IMR-90 (cell line): ENCODE measurements at regions not wholly inside any gene's neighbourhood (a gene's known extent, or its start where the extent isn't known, plus 50 kb on each side); places are given as distances from the start of the nearest gene placed in this dataset.

Source experiments
- ATAC-seq: fragments of 200-7000 bp; cut with Tn5 transposase; 2 replicates; pipeline ENCODE4 v1.9.1; 2020; ENCODE audit warnings: low read depth, mild to moderate bottlenecking, moderate library complexity
- BruUV-seq: library from RNA; stranded (reverse); fragments of 400-500 nt; replicated peaks from 2 replicates; lab custom pipeline; 2021; lab: Mats Ljungman, UMichigan
- CTCF ChIA-PET: fragments of 300-600 bp; formaldehyde crosslinking; extraction: SDS; loops from one replicate; lab custom pipeline; 2021; ENCODE audit warnings: antibody characterized with exemption; lab: Yijun Ruan, JAX
- POLR2A ChIA-PET: fragments of 300-600 bp; sonication (Branson Sonifier 250); formaldehyde crosslinking; loops from one replicate; lab custom pipeline; 2022; ENCODE audit warnings: antibody characterized with exemption; ENCODE audit not compliant: unreplicated experiment; lab: Charles Lee
- DNase-seq: peaks from one replicate; pipeline ENCODE4 v3.0.0; 2013
- H2AFZ ChIP-seq: replicated peaks from 2 replicates; pipeline ENCODE3; 2013; ENCODE audit warnings: low read length, mild to moderate bottlenecking; ENCODE audit not compliant: poor library complexity
- H2AK5ac ChIP-seq: 2 replicates; pipeline ENCODE4 v1.6.1; 2013; ENCODE audit warnings: low read depth, low read length, inconsistent platforms
- H2AK9ac ChIP-seq: replicated peaks from 2 replicates; pipeline ENCODE3; 2013; ENCODE audit warnings: mild to moderate bottlenecking, low read depth, low read length, moderate library complexity; ENCODE audit not compliant: poor library complexity
- H2BK120ac ChIP-seq: 2 replicates; pipeline ENCODE4 v1.6.1; 2013; ENCODE audit warnings: low read depth, low read length, inconsistent platforms
- H2BK15ac ChIP-seq: 3 replicates; pipeline ENCODE4 v1.6.1; 2013; ENCODE audit warnings: low read depth, low read length, inconsistent platforms
- H2BK20ac ChIP-seq: 2 replicates; pipeline ENCODE4 v1.6.1; 2013; ENCODE audit warnings: low read depth, mild to moderate bottlenecking, inconsistent platforms, low read length, moderate library complexity
- H2BK5ac ChIP-seq: 2 replicates; pipeline ENCODE4 v1.6.1; 2013; ENCODE audit warnings: mild to moderate bottlenecking, low read depth, low read length, inconsistent platforms; ENCODE audit not compliant: poor library complexity, severe bottlenecking
- H3K14ac ChIP-seq: replicated peaks from 2 replicates; pipeline ENCODE4 v1.6.1; 2013; ENCODE audit warnings: low read depth, low read length, inconsistent platforms
- H3K18ac ChIP-seq: 2 replicates; pipeline ENCODE4 v1.6.1; 2013; ENCODE audit warnings: low read depth, low read length, control low read depth
- H3K23ac ChIP-seq: 2 replicates; pipeline ENCODE4 v1.6.1; 2013; ENCODE audit warnings: low read depth, low read length, inconsistent platforms
- H3K27ac ChIP-seq: 2 replicates; pipeline ENCODE4 v1.5.1; 2013; ENCODE audit warnings: mild to moderate bottlenecking, control low read depth, low read length; ENCODE audit not compliant: insufficient read depth
- H3K27me3 ChIP-seq: 2 replicates; pipeline ENCODE4 v1.6.1; 2013; ENCODE audit warnings: low read length; ENCODE audit not compliant: control insufficient read depth, insufficient read depth
- H3K36me3 ChIP-seq: 2 replicates; pipeline ENCODE4 v1.6.1; 2013; ENCODE audit warnings: low read length, mixed read lengths; ENCODE audit not compliant: control insufficient read depth, insufficient read depth
- H3K4ac ChIP-seq: 2 replicates; pipeline ENCODE4 v1.6.1; 2013; ENCODE audit warnings: low read depth, low read length, inconsistent platforms
- H3K4me1 ChIP-seq: 2 replicates; pipeline ENCODE4 v1.6.1; 2013; ENCODE audit warnings: low read length, mixed read lengths; ENCODE audit not compliant: control insufficient read depth, insufficient read depth
- H3K4me2 ChIP-seq: 2 replicates; pipeline ENCODE4 v1.6.1; 2013; ENCODE audit warnings: low read depth, mild to moderate bottlenecking, control low read depth, low read length, moderate library complexity
- H3K4me3 ChIP-seq: 2 replicates; pipeline ENCODE4 v1.5.1; 2013; ENCODE audit warnings: low read depth, mild to moderate bottlenecking, control low read depth, low read length, moderate library complexity; ENCODE audit not compliant: insufficient read depth
- H3K56ac ChIP-seq: 2 replicates; pipeline ENCODE4 v1.6.1; 2013; ENCODE audit warnings: low read length, inconsistent platforms; ENCODE audit not compliant: insufficient read depth; ENCODE audit errors: extremely low read depth
- H3K79me1 ChIP-seq, 2 experiments: 2 replicates each; pipeline ENCODE4 v1.6.1; 2013; ENCODE audit warnings: low read length in 2 of 2, inconsistent platforms in 1 of 2, low read depth in 1 of 2
- H3K9ac ChIP-seq: 2 replicates; pipeline ENCODE4 v1.6.1; 2013; ENCODE audit warnings: low read depth, low read length, control low read depth
- H3K9me1 ChIP-seq: 2 replicates; pipeline ENCODE4 v1.6.1; 2013; ENCODE audit warnings: low read length, inconsistent platforms; ENCODE audit not compliant: insufficient read depth
- H3K9me3 ChIP-seq: 2 replicates; pipeline ENCODE4 v1.6.1; 2013; ENCODE audit warnings: low read length; ENCODE audit not compliant: control insufficient read depth, insufficient read depth
- H4K20me1 ChIP-seq: 2 replicates; pipeline ENCODE4 v1.6.1; 2013; ENCODE audit warnings: low read length, inconsistent platforms; ENCODE audit not compliant: insufficient read depth
- H4K5ac ChIP-seq: 2 replicates; pipeline ENCODE4 v1.6.1; 2013; ENCODE audit warnings: mild to moderate bottlenecking, low read depth, low read length, control low read depth
- H4K8ac ChIP-seq, 2 experiments: 2 replicates each; pipeline ENCODE4 v1.6.1; 2013; ENCODE audit warnings: low read depth in 2 of 2, low read length in 2 of 2, control low read depth in 1 of 2, inconsistent platforms in 1 of 2
- H4K91ac ChIP-seq: 2 replicates; pipeline ENCODE4 v1.6.1; 2013; ENCODE audit warnings: low read depth, low read length, inconsistent platforms; ENCODE audit not compliant: insufficient read depth
- BHLHE40 ChIP-seq: fragments of 150-350 bp; IDR thresholded peaks from 2 replicates; pipeline ENCODE4 v1.6.1; 2016; ENCODE audit warnings: mild to moderate bottlenecking, low read depth, low read length
- CEBPB ChIP-seq: IDR thresholded peaks from 2 replicates; pipeline ENCODE4 v1.6.1; 2012; ENCODE audit warnings: low read depth, low read length, improper control_type of control experiment
- CHD1 ChIP-seq: IDR thresholded peaks from 2 replicates; pipeline ENCODE4 v1.6.1; 2012; ENCODE audit warnings: low read depth, low read length, improper control_type of control experiment
- FOS ChIP-seq: fragments of 150-350 bp; IDR thresholded peaks from 2 replicates; pipeline ENCODE4 v1.6.1; 2016; ENCODE audit warnings: low read depth, low read length
- MAFK ChIP-seq: IDR thresholded peaks from 2 replicates; pipeline ENCODE4 v1.6.1; 2012; ENCODE audit warnings: low read depth, low read length, improper control_type of control experiment
- MAZ ChIP-seq: IDR thresholded peaks from 2 replicates; pipeline ENCODE4 v1.6.1; 2012; ENCODE audit warnings: low read depth, mild to moderate bottlenecking, low read length, improper control_type of control experiment, moderate library complexity, borderline replicate concordance
- MXI1 ChIP-seq: IDR thresholded peaks from 2 replicates; pipeline ENCODE4 v1.6.1; 2012; ENCODE audit warnings: low read depth, mild to moderate bottlenecking, low read length, moderate library complexity, borderline replicate concordance
- NFE2L2 ChIP-seq: fragments of 150-350 bp; IDR thresholded peaks from 2 replicates; pipeline ENCODE4 v1.6.1; 2016; ENCODE audit warnings: low read depth, mild to moderate bottlenecking, low read length
- POLR2A ChIP-seq: IDR thresholded peaks from 2 replicates; pipeline ENCODE4 v1.6.1; 2012; ENCODE audit warnings: mild to moderate bottlenecking, low read depth, low read length
- RAD21 ChIP-seq: IDR thresholded peaks from 2 replicates; pipeline ENCODE4 v1.6.1; 2012; ENCODE audit warnings: low read length, improper control_type of control experiment
- RCOR1 ChIP-seq: IDR thresholded peaks from 2 replicates; pipeline ENCODE4 v1.6.1; 2012; ENCODE audit warnings: mild to moderate bottlenecking, low read length, improper control_type of control experiment; ENCODE audit not compliant: insufficient replicate concordance
- RFX5 ChIP-seq: IDR thresholded peaks from 2 replicates; pipeline ENCODE4 v1.8.0; 2012; ENCODE audit warnings: low read depth, mild to moderate bottlenecking, low read length, moderate library complexity
- SMC3 ChIP-seq: fragments of 150-350 bp; IDR thresholded peaks from 2 replicates; pipeline ENCODE4 v1.6.1; 2016; ENCODE audit warnings: low read depth, mild to moderate bottlenecking, antibody characterized with exemption, low read length, moderate library complexity
- dilution Hi-C: fragments of 300-500 bp; cut with HindIII; formaldehyde crosslinking; loops from one replicate; pipeline ENCODE4 v1.14.3; 2018; ENCODE audit warnings: low sequenced_read_pairs; ENCODE audit not compliant: unreplicated experiment
- in situ Hi-C: fragments of 300-500 bp; cut with MboI; formaldehyde crosslinking; loops from 3 replicates; pipeline ENCODE4 v1.14.3; 2019; ENCODE audit warnings: low sequenced_read_pairs, inconsistent platforms, mixed read lengths
- intact Hi-C: fragments of 100-400 bp; cut with micrococcal nuclease; formaldehyde crosslinking; loops from 2 replicates; pipeline ENCODE4 v1.10.0; 2022
- TF ChIP-seq, protein P1 (sequence below): fragments of 150-350 bp; IDR thresholded peaks from 2 replicates; pipeline ENCODE4 v1.6.1; 2017; ENCODE audit warnings: mild to moderate bottlenecking, antibody characterized with exemption, low read length, low read depth
- TF ChIP-seq, protein P2 (sequence below): conservative IDR thresholded peaks from 2 replicates; pipeline ENCODE4 v1.5.1; 2012; ENCODE audit warnings: mild to moderate bottlenecking, low read depth, low read length, improper control_type of control experiment
- TF ChIP-seq, protein P3 (sequence below): fragments of 150-350 bp; IDR thresholded peaks from 2 replicates; pipeline ENCODE4 v1.6.1; 2016; ENCODE audit warnings: low read depth, mild to moderate bottlenecking, low read length, moderate library complexity, borderline replicate concordance

DNA sequence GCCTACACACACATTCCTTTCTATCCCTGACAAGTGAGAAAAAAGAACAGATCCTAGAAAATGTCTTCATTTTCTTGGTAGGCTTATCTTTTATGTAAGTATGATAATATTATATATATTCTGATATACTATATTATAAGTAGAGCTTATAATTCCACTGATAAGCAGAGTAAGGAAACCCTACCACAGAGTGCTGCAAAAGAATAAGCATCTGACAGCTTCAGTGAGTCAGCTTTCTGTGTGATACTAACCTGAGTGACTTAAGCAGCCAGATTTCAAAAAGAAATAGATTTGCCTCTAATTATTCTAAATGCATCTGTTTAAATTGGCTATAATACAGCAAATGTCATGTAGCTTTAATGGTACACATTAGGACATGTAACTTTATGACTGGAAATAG, 656.0 kb downstream of the MCTP2 start:
- ATAC-seq (no peak), DNase-seq (no peak)
- Histone ChIP-seq H3K4me3 (no peak overlapping the region), H3K4ac (no peak overlapping the region), H2BK15ac (no peak overlapping the region), H3K14ac (no peak overlapping the region), H3K4me1 (no peaks in the 10 kb centered on the region), H4K8ac (no peak overlapping the region), H3K9me3 (peaks cover 10% of the 10 kb centered on the region), H2BK120ac (no peak overlapping the region), H2AK5ac (no peak overlapping the region), H3K27me3 (no peaks in the 10 kb centered on the region), H2AK9ac (no peak overlapping the region), H3K9me1 (no peaks in the 10 kb centered on the region), H3K79me1 (no peaks in the 10 kb centered on the region), H2BK5ac (no peak overlapping the region), H3K9ac (no peak overlapping the region), H3K23ac (no peak overlapping the region), H4K91ac (no peak overlapping the region), H3K36me3 (no peaks in the 10 kb centered on the region), H4K20me1 (no peaks in the 10 kb centered on the region), H3K56ac (no peak overlapping the region), H2BK20ac (no peak overlapping the region), H3K18ac (no peak overlapping the region), H4K5ac (no peak overlapping the region), H3K27ac (no peak overlapping the region), H3K4me2 (no peak overlapping the region), H2AFZ (no peak overlapping the region)
- in situ Hi-C loops, result no loop called here
- dilution Hi-C loops, result no loop called here
- intact Hi-C loops, result no loop called here
- BruUV-seq, result no TSS peak
- no peak for TF ChIP-seq POLR2A
- no peak for TF ChIP-seq CEBPB
- TF ChIP-seq, protein P1, sequence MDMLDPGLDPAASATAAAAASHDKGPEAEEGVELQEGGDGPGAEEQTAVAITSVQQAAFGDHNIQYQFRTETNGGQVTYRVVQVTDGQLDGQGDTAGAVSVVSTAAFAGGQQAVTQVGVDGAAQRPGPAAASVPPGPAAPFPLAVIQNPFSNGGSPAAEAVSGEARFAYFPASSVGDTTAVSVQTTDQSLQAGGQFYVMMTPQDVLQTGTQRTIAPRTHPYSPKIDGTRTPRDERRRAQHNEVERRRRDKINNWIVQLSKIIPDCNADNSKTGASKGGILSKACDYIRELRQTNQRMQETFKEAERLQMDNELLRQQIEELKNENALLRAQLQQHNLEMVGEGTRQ, result no peak
- no peak for TF ChIP-seq MAZ
- TF ChIP-seq, protein P2, sequence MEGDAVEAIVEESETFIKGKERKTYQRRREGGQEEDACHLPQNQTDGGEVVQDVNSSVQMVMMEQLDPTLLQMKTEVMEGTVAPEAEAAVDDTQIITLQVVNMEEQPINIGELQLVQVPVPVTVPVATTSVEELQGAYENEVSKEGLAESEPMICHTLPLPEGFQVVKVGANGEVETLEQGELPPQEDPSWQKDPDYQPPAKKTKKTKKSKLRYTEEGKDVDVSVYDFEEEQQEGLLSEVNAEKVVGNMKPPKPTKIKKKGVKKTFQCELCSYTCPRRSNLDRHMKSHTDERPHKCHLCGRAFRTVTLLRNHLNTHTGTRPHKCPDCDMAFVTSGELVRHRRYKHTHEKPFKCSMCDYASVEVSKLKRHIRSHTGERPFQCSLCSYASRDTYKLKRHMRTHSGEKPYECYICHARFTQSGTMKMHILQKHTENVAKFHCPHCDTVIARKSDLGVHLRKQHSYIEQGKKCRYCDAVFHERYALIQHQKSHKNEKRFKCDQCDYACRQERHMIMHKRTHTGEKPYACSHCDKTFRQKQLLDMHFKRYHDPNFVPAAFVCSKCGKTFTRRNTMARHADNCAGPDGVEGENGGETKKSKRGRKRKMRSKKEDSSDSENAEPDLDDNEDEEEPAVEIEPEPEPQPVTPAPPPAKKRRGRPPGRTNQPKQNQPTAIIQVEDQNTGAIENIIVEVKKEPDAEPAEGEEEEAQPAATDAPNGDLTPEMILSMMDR, result no peak
- no peak for TF ChIP-seq CHD1
- no peak for TF ChIP-seq MAFK
- TF ChIP-seq RAD21, result no peak
- TF ChIP-seq RCOR1, result no peak
- no peak for TF ChIP-seq FOS
- TF ChIP-seq BHLHE40, result no peak
- TF ChIP-seq SMC3, result no peak
- TF ChIP-seq NFE2L2, result no peak
- TF ChIP-seq RFX5, result no peak
- TF ChIP-seq MXI1, result no peak
- TF ChIP-seq, protein P3, sequence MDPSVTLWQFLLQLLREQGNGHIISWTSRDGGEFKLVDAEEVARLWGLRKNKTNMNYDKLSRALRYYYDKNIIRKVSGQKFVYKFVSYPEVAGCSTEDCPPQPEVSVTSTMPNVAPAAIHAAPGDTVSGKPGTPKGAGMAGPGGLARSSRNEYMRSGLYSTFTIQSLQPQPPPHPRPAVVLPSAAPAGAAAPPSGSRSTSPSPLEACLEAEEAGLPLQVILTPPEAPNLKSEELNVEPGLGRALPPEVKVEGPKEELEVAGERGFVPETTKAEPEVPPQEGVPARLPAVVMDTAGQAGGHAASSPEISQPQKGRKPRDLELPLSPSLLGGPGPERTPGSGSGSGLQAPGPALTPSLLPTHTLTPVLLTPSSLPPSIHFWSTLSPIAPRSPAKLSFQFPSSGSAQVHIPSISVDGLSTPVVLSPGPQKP, result no peak
- ChIA-PET CTCF (no interaction called here), POLR2A (no interaction called here)
